ENCODE measurements at regions not wholly inside any gene's neighbourhood (a gene's known extent, or its start where the extent isn't known, plus 50 kb on each side); places are given as distances from the start of the nearest gene placed in this dataset.
"Not testable (repeated sequence)": the region's sequence is repeated elsewhere in the genome, so short reads cannot be mapped to it uniquely, and the experiment has no call there.

DNA sequence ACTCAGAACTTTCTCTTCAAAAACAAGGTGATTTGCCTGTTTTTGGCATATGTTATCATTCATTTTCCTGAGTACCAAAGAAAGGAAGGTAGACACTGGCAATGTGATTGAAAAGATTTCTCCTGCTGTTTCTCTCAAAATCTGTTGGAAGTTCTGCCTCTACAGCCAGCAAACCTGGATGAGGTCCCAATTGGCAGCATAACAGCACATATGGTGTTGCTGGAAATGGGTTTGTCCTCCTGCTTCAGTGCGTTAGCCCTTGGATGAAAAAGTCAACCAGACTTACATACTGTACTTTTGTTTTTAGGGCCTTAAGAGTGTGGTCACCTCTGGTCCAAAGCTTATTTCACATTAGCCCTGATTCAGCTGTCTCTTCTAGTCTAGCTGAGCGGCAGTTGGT lies 237.6 kb upstream of the MME start:
- Histone ChIP-seq H3K27ac (no peak overlapping the region), H3K4me1 (replicated peaks in 1 of 2) (no peaks in the 10 kb centered on the region), H3K4me3 (no peak overlapping the region)
- no peak for ATAC-seq (replicated peaks in 6 of 8)
- 67 to 100% (median 100%) methylated on average over 1 to 2 of the region's 2 CpGs; no CpG with 5 or more reads in 3 of the 10 experiments for WGBS, 10 experiments
- in situ Hi-C loops (cut with MboI; ENCODE audit: low pct_unique_long_range_greater_than_20kb in 2 of 9, low sequenced_read_pairs in 9 of 9, unreplicated experiment in 9 of 9) = no loop called here

- Histone ChIP-seq H3K27ac (no peak overlapping the region), H3K4me1 (replicated peaks in 1 of 2) (no peaks in the 10 kb centered on the region), H3K4me3 (no peak overlapping the region)
- no peak for ATAC-seq (replicated peaks in 6 of 8)
- WGBS, 10 experiments = 26 to 100% (median 62%) methylated on average over 2 to 3 of the region's 3 CpGs; no CpG with 5 or more reads in 1 of the 10 experiments
- in situ Hi-C loops (cut with MboI; ENCODE audit: low pct_unique_long_range_greater_than_20kb in 2 of 9, low sequenced_read_pairs in 9 of 9, unreplicated experiment in 9 of 9) = no loop called here
Measured at GRCh38 chr3:154835639-154836038, 244.5 kb upstream of the MME start.

DNA sequence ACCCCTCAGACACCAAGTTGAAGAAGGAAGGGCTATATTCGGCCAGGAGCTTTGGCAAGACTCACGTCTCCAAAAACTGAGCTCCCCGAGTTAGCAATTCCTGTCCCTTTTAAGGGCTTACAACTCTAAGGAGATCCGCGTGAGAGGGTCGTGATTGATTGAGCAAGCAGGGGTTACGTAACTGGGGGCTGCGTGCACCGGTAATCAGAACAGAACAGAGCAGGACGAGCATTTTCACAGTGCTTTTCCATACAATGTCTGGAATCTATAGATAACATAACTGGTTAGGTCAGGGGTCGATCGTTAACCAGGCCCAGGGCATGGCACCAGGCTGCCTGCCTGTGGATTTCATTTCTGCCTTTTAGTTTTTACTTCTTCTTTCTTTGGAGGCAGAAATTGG lies 245.3 kb upstream of the MME start:
- H3K4me3 ChIP-seq; H3K27ac ChIP-seq; in situ Hi-C loops (cut with MboI; ENCODE audit: low pct_unique_long_range_greater_than_20kb in 2 of 9, low sequenced_read_pairs in 9 of 9, unreplicated experiment in 9 of 9); ATAC-seq (replicated peaks in 6 of 8); H3K4me1 ChIP-seq (replicated peaks in 1 of 2): not testable (repeated sequence)
- 72 to 100% (median 82%) methylated on average over 1 to 10 of the region's 12 CpGs; no CpG with 5 or more reads in 2 of the 10 experiments for WGBS, 10 experiments

DNA sequence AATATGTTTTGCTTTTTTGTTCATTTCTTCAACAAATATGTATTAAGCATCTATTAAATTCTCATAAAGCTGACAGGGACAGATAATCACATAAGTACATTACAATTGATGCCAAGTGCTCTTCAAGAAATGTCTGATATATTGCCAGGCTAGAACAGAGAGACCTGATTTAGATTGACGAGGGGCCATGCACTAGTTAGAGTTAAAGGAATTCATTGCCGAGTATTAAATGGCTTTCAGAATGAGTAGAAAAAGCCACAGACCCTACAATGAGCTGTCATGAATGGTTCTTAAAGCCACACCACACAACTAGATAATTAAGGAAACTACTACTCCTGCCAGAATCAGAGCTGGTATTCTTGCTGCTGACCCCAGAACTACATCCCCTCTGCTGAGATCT lies 250.2 kb upstream of the MME start:
- in situ Hi-C loops (cut with MboI; ENCODE audit: low pct_unique_long_range_greater_than_20kb in 2 of 9, low sequenced_read_pairs in 9 of 9, unreplicated experiment in 9 of 9) = no loop called here
- WGBS, 10 experiments = 29 to 100% (median 49%) methylated on average over 1 to 2 of the region's 2 CpGs; no CpG with 5 or more reads in 2 of the 10 experiments
- Histone ChIP-seq H3K4me1 (replicated peaks in 1 of 2) (no peaks in the 10 kb centered on the region), H3K4me3 (no peak overlapping the region), H3K27ac (no peak overlapping the region)
- no peak for ATAC-seq (replicated peaks in 6 of 8)

GRCh38 chr3:154819491-154819890 lies 260.6 kb upstream of the MME start:
- Histone ChIP-seq H3K27ac (no peak overlapping the region), H3K4me1 (replicated peaks in 1 of 2) (no peaks in the 10 kb centered on the region), H3K4me3 (no peak overlapping the region)
- in situ Hi-C loops (cut with MboI; ENCODE audit: low pct_unique_long_range_greater_than_20kb in 2 of 9, low sequenced_read_pairs in 9 of 9, unreplicated experiment in 9 of 9) = no loop called here
- no peak for ATAC-seq (replicated peaks in 6 of 8)
- 80 to 100% (median 91%) methylated on average over 1 to 3 of the region's 3 CpGs; no CpG with 5 or more reads in 1 of the 10 experiments for WGBS, 10 experiments

DNA sequence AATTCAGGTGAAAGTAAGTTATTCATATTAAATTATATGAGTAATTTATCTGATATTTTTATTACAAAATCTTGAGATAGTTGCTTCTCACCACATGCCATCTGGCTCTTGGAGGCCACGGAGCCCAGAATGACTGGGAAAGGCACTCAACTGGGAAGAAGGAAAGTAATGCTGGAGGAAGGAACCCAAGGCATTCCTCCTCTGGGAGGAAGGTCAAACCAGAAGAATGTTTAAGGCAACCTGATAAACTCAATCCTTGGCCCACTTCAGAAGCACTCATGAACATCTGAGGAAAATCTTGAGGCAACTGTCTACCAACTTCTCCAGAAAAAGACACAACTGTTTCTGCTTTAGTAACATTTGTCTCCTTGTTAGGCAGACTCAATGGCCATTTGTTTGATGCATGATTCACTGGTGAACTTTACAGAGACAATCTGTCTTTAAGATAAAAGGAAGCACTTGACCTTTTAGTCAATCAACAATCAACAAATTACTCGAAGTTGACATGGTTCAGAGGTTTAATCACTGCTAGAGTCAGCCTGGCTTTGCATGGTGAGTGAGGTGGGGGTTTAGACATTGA lies 261.4 kb upstream of the MME start:
- Histone ChIP-seq H3K27ac (no peak overlapping the region), H3K4me3 (no peak overlapping the region), H3K4me1 (replicated peaks in 1 of 2) (no peaks in the 10 kb centered on the region)
- no peak for ATAC-seq (replicated peaks in 6 of 8)
- 0 to 100% (median 33%) methylated on average over 1 to 2 of the region's 2 CpGs; no CpG with 5 or more reads in 3 of the 10 experiments for WGBS, 10 experiments
- in situ Hi-C loops (cut with MboI; ENCODE audit: low pct_unique_long_range_greater_than_20kb in 2 of 9, low sequenced_read_pairs in 9 of 9, unreplicated experiment in 9 of 9) = no loop called here

GRCh38 chr3:154810017-154810416 lies 270.1 kb upstream of the MME start:
- H3K4me3 ChIP-seq; H3K27ac ChIP-seq; in situ Hi-C loops (cut with MboI; ENCODE audit: low pct_unique_long_range_greater_than_20kb in 2 of 9, low sequenced_read_pairs in 9 of 9, unreplicated experiment in 9 of 9); H3K4me1 ChIP-seq (replicated peaks in 1 of 2); ATAC-seq (replicated peaks in 6 of 8): not testable (repeated sequence)
- WGBS, 10 experiments = 65 to 92% (median 84%) methylated on average over 2 to 5 of the region's 5 CpGs; no CpG with 5 or more reads in 1 of the 10 experiments

DNA sequence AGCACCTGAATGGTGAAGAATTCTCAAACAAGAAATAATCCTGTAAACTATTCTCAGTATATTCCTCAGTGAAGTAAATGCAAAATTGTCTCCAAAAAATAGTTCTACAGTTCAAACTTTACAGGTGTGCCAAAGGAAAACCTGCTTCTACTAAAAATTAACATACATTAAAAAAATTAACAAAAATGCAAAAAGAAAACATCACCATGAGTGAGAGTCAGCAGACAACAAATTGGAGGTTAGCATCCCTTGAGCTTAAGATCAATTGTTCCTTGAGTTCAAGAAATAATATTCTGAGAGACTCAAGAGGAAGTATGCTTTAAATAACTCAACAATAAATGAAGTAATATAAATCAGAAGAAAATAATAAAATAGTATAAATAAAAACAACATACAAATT lies 278.4 kb upstream of the MME start:
- H3K4me1 ChIP-seq (replicated peaks in 1 of 2) = peaks cover 3 to 5% of the 10 kb centered on the region in 2 donors
- in situ Hi-C loops (cut with MboI; ENCODE audit: low pct_unique_long_range_greater_than_20kb in 2 of 9, low sequenced_read_pairs in 9 of 9, unreplicated experiment in 9 of 9) = no loop called here
- no peak for ATAC-seq (replicated peaks in 6 of 8)
- no peak overlapping the region for H3K27ac ChIP-seq
- no peak overlapping the region for H3K4me3 ChIP-seq

DNA sequence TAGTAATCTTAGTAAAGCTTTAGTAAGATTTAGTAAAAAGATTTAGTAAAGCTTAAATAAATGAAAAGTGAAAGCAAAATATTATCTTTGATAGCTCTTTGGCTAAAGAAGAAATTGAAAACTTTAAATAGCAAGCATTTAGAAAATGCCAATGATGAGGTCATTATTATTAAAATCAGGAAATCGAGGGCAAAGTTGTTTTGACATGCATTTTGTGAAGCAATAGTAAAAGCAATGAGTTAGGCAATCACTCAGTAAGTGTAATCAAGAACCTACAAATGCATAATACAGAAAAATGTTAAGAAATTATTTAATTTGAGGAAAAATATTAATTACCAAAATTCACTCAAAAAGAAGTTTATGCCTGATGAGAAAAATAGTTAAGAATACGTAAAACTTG lies 280.3 kb upstream of the MME start:
- in situ Hi-C loops (cut with MboI; ENCODE audit: low pct_unique_long_range_greater_than_20kb in 2 of 9, low sequenced_read_pairs in 9 of 9, unreplicated experiment in 9 of 9) = no loop called here
- H3K4me1 ChIP-seq (replicated peaks in 1 of 2) = peaks cover 3 to 5% of the 10 kb centered on the region in 2 donors
- 19 to 88% (median 69%) methylated on average over 2 of the region's 2 CpGs; no CpG with 5 or more reads in 1 of the 10 experiments for WGBS, 10 experiments
- ATAC-seq (replicated peaks in 6 of 8) = no peak
- no peak overlapping the region for H3K4me3 ChIP-seq
- H3K27ac ChIP-seq = no peak overlapping the region

DNA sequence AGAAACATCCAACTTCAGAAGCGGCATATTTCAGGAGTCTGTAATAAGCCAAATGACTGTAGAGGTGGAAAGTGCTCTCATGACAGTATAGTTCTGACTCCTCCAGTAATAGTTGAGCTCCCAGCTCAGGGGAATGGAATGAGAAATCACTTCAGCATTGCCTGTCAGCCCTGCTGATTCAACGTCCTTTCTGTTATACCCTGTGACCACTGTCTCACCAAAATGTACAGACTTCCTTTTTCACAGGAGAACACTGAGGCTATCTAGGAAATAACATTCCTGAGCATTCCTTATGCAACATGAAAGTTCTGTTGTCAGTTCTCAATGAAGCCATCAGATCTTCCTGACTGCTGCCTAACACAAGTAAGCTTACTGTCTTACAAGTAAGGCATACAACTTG lies 284.5 kb upstream of the MME start:
- WGBS, 10 experiments = 0 to 78% (median 60%) methylated on average over 1 to 2 of the region's 2 CpGs; no CpG with 5 or more reads in 1 of the 10 experiments
- in situ Hi-C loops (cut with MboI; ENCODE audit: low pct_unique_long_range_greater_than_20kb in 2 of 9, low sequenced_read_pairs in 9 of 9, unreplicated experiment in 9 of 9) = no loop called here
- Histone ChIP-seq H3K4me3 (no peak overlapping the region), H3K27ac (no peak overlapping the region), H3K4me1 (replicated peaks in 1 of 2) (peaks cover 3 to 5% of the 10 kb centered on the region in 2 donors)
- peak in 5 of 8 experiments; percentile 25 to 90 (median 57) for ATAC-seq (replicated peaks in 6 of 8)

DNA sequence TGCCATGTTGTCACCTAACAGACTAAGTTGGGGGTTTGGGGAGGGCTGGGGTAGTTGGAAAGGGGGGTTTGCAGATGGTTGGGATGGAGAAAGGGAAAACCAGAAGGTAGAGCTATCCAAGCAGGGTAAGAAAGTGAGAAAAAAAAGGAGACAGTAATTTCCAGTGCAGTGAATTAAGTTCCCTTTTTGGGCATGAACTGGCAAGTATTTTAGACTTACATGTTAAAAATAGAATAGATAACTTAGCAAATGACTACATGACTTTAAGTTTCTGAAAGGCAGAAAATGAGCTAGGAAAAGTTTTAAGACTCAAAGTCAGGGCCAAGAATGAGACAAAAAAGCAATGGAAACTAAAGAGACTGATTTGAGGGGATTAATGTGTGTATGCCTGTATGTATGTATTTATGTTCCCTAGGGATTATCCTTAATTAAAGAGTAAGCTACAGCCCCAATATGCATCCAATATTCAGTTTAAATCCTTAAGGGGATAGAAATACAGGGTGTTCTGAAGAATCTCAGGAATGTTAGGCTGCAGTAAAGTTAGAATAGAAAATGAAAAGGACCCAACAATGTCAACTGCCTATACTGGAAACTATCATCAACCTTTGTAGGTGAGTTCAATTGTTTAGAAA lies 285.2 kb upstream of the MME start:
- ATAC-seq (replicated peaks in 6 of 8) = no peak
- in situ Hi-C loops (cut with MboI; ENCODE audit: low pct_unique_long_range_greater_than_20kb in 2 of 9, low sequenced_read_pairs in 9 of 9, unreplicated experiment in 9 of 9) = no loop called here
- Histone ChIP-seq H3K4me3 (no peak overlapping the region), H3K27ac (no peak overlapping the region), H3K4me1 (replicated peaks in 1 of 2) (peaks cover 3 to 5% of the 10 kb centered on the region in 2 donors)

DNA sequence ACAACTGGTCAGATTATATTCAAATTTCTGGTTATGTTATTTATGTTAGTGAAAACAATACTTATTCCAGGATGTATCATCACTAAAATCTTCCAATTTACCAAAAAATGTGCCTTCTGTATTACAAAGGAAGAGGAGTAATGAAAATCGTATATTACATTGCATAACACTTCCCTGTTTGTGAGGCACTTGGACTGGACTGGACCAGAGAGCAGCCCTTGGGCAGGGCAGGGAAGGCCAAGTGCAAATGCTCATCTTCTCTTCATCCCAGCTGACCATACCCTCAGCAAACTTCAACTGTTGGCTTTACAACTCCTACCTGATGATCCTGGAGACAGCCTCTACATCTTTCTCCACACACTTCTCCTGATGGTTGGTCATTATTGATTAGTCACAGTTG lies 285.7 kb upstream of the MME start:
- ATAC-seq (replicated peaks in 6 of 8) = peak in 1 of 8 experiments; percentile 35
- H3K27ac ChIP-seq = no peak overlapping the region
- 0 to 100% (median 54%) methylated on average over 1 of the region's 1 CpG; no CpG with 5 or more reads in 4 of the 10 experiments for WGBS, 10 experiments
- peaks cover under 1 to 3% of the 10 kb centered on the region in 2 donors for H3K4me1 ChIP-seq (replicated peaks in 1 of 2)
- H3K4me3 ChIP-seq = no peak overlapping the region
- in situ Hi-C loops (cut with MboI; ENCODE audit: low pct_unique_long_range_greater_than_20kb in 2 of 9, low sequenced_read_pairs in 9 of 9, unreplicated experiment in 9 of 9) = no loop called here

- 0 to 100% (median 60%) methylated on average over 1 of the region's 1 CpG; no CpG with 5 or more reads in 1 of the 10 experiments for WGBS, 10 experiments
- H3K27ac ChIP-seq = no peak overlapping the region
- in situ Hi-C loops (cut with MboI; ENCODE audit: low pct_unique_long_range_greater_than_20kb in 2 of 9, low sequenced_read_pairs in 9 of 9, unreplicated experiment in 9 of 9) = no loop called here
Measured at GRCh38 chr3:154792828-154793227, 287.3 kb upstream of the MME start.

DNA sequence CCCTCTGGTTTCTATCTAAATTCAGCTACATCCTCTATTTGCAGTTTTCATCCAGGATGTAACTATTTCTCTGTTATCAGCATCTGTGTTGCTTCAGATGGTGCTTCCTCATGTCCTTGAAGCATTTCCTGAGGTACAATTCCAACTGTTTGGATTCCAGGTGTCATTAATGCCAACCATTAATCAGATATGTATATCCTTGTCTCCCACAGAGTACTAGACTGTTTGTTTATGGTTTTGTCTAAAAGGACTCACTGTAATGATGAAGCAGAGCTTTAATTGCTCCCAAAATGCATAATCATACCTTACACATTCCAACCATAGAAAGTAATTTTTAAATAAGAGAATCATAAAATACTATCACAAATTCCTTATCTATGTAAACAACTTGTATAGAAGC lies 288.5 kb upstream of the MME start:
- no peak overlapping the region for H3K27ac ChIP-seq
- ATAC-seq (replicated peaks in 6 of 8) = no peak
- in situ Hi-C loops (cut with MboI; ENCODE audit: low pct_unique_long_range_greater_than_20kb in 2 of 9, low sequenced_read_pairs in 9 of 9, unreplicated experiment in 9 of 9) = no loop called here
- H3K4me3 ChIP-seq = no peak overlapping the region
- H3K4me1 ChIP-seq (replicated peaks in 1 of 2) = peaks cover 0 to 1% of the 10 kb centered on the region in 2 donors

More at GRCh38 chr3:154792828-154793227, 287.3 kb upstream of the MME start:
- Histone ChIP-seq H3K4me1 (replicated peaks in 1 of 2) (no peaks in the 10 kb centered on the region), H3K4me3 (no peak overlapping the region)
- ATAC-seq (replicated peaks in 6 of 8) = no peak
